ENCODE measurements at regions not wholly inside any gene's neighbourhood (a gene's known extent, or its start where the extent isn't known, plus 50 kb on each side); places are given as distances from the start of the nearest gene placed in this dataset.

DNA sequence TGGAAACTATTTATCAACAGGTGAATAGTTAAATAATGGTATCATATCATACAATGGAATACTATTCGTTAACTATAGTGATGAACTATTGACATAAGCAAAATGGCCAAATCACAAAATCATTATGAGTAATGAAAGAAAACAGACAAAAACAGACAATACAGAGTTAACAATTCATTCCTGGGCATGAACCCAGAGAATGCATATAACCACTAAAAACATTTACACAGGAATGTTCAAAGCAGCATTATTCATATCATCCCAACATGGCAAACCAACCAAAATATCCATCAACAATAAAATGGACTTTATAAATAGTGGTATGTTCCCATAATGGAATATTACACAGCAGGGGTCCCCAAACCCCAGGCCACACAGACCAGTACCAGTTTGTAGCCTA lies 131.2 kb upstream of the CYP1B1 start:
- Histone ChIP-seq H3K27ac (ENCODE audit: low read depth, low read length, poor library complexity, severe bottlenecking) (no peak overlapping the region), H4K20me1 (ENCODE audit: insufficient read depth, low read length) (no peaks in the 10 kb centered on the region), H3K4me3 (ENCODE audit: low read depth, low read length, poor library complexity, severe bottlenecking) (no peak overlapping the region), H3K9me2 (ENCODE audit: insufficient read depth, low read length) (no peaks in the 10 kb centered on the region), H3K79me2 (ENCODE audit: insufficient read depth, low read depth, low read length) (no peaks in the 10 kb centered on the region), H2AFZ (ENCODE audit: low read length) (no peak overlapping the region), H3K9me3 (ENCODE audit: low read length) (no peaks in the 10 kb centered on the region), H3K36me3 (ENCODE audit: insufficient read depth, low read length) (no peaks in the 10 kb centered on the region), H3K4me2 (ENCODE audit: low read length) (no peak overlapping the region), H3K4me1 (ENCODE audit: insufficient read depth, low read length, poor library complexity, severe bottlenecking) (no peaks in the 10 kb centered on the region)
- no TSS peak for BruUV-seq (replicated peaks)
- DNase-seq (ENCODE audit: low spot score) = no peak
- intact Hi-C loops (cut with micrococcal nuclease; ENCODE audit: unreplicated experiment) = no loop called here
- POLR2A ChIA-PET = interaction anchor here (0.6 kb wide), 1 partner anchor 719 kb away, joined by 6 read pairs; no protein-coding TSS in a partner anchor
- TF ChIP-seq CTCF (conservative IDR thresholded peaks at IDR 0.05; ENCODE audit: low read length) = no peak
- no peak for TF ChIP-seq EZH2phosphoT487 (IDR thresholded peaks at IDR 0.05; ENCODE audit: borderline replicate concordance, low read depth, low read length)
- CTCF ChIA-PET (ENCODE audit: unreplicated experiment) = no interaction called here

DNA sequence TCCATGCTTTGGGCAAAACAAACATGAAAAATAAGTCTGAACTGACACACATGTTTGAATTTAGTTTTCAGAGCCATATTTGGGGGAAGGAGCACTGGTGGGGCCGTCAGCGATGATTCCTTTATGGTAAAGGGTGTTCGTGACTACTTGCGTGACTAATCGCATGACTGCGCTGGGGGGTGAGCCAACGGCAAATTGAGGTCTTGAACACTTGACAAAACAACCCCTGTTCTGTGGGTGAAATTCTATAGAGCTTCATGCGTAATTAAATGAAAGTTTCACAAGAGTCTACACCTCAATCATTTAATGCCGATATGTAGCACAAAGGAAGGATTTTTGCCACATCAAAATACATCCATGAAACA lies 127.5 kb upstream of the CYP1B1 start:
- intact Hi-C loops (cut with micrococcal nuclease; ENCODE audit: unreplicated experiment) = no loop called here
- TF ChIP-seq CTCF (conservative IDR thresholded peaks at IDR 0.05; ENCODE audit: low read length) (no peak), EZH2phosphoT487 (IDR thresholded peaks at IDR 0.05; ENCODE audit: borderline replicate concordance, low read depth, low read length) (no peak)
- H3K27ac ChIP-seq (ENCODE audit: low read depth, low read length, poor library complexity, severe bottlenecking) = no peak overlapping the region
- ChIA-PET CTCF (ENCODE audit: unreplicated experiment) (no interaction called here), POLR2A (interaction anchor here (0.7 kb wide), 1 partner anchor 283 kb away, joined by 3 read pairs; no protein-coding TSS in a partner anchor)
- no peaks in the 10 kb centered on the region for H3K36me3 ChIP-seq (ENCODE audit: insufficient read depth, low read length)
- H3K79me2 ChIP-seq (ENCODE audit: insufficient read depth, low read depth, low read length) = no peaks in the 10 kb centered on the region
- no peak overlapping the region for H2AFZ ChIP-seq (ENCODE audit: low read length)
- no peak overlapping the region for H3K4me2 ChIP-seq (ENCODE audit: low read length)
- H3K9me2 ChIP-seq (ENCODE audit: insufficient read depth, low read length) = no peaks in the 10 kb centered on the region
- H3K9me3 ChIP-seq (ENCODE audit: low read length) = no peaks in the 10 kb centered on the region
- H3K4me3 ChIP-seq (ENCODE audit: low read depth, low read length, poor library complexity, severe bottlenecking) = no peak overlapping the region
- no TSS peak for BruUV-seq (replicated peaks)
- DNase-seq (ENCODE audit: low spot score) = no peak
- no peaks in the 10 kb centered on the region for H3K4me1 ChIP-seq (ENCODE audit: insufficient read depth, low read length, poor library complexity, severe bottlenecking)
- H4K20me1 ChIP-seq (ENCODE audit: insufficient read depth, low read length) = no peaks in the 10 kb centered on the region

DNA sequence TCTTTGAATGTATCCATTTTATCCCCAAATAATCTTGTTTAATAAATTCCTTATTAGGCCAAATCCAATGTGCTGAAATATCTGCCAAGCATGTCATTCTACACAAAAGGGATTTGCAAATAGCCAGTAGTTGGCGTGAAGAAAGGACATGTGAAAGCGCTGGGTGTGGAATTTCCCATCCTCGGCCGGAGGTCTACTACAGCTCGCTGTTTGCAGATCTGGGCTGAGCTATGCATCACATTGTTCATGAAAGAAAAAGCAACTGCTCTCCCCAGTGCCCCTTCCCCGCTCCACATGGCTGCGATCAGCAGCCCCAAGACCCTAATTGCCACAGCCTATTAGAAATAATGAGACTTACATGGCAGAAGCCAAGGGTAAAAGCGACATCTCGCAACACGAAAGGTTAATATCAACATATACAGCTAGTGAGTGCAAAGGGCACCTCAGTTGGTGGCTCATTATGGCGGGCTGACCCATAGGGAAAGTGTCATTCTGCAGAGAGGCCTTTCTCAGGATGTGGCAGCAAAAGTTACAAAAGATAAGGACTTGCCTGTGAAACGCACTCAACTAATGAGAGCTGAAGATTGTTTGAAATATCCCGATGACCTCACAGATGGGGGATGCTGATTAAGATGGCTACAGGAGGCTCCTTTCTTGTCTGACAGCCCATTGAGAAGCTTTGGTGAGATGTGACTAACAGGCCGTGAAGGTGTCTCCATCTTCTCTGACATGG lies 126.9 kb upstream of the CYP1B1 start:
- H3K4me1 ChIP-seq (ENCODE audit: insufficient read depth, low read length, poor library complexity, severe bottlenecking) = no peaks in the 10 kb centered on the region
- no peak for TF ChIP-seq EZH2phosphoT487 (IDR thresholded peaks at IDR 0.05; ENCODE audit: borderline replicate concordance, low read depth, low read length)
- TF ChIP-seq CTCF (conservative IDR thresholded peaks at IDR 0.05; ENCODE audit: low read length) = no peak
- H3K4me3 ChIP-seq (ENCODE audit: low read depth, low read length, poor library complexity, severe bottlenecking) = no peak overlapping the region
- H3K79me2 ChIP-seq (ENCODE audit: insufficient read depth, low read depth, low read length) = no peaks in the 10 kb centered on the region
- intact Hi-C loops (cut with micrococcal nuclease; ENCODE audit: unreplicated experiment) = no loop called here
- H3K27ac ChIP-seq (ENCODE audit: low read depth, low read length, poor library complexity, severe bottlenecking) = no peak overlapping the region
- POLR2A ChIA-PET = interaction anchor here (0.5 to 1.6 kb wide), 3 partner anchors 17 to 72 kb away, joined by 3 to 7 read pairs (median 3); no protein-coding TSS in a partner anchor
- H3K4me2 ChIP-seq (ENCODE audit: low read length) = no peak overlapping the region
- no peaks in the 10 kb centered on the region for H3K36me3 ChIP-seq (ENCODE audit: insufficient read depth, low read length)
- no peak overlapping the region for H2AFZ ChIP-seq (ENCODE audit: low read length)
- no TSS peak for BruUV-seq (replicated peaks)
- no peaks in the 10 kb centered on the region for H3K9me2 ChIP-seq (ENCODE audit: insufficient read depth, low read length)
- H3K9me3 ChIP-seq (ENCODE audit: low read length) = no peaks in the 10 kb centered on the region
- CTCF ChIA-PET (ENCODE audit: unreplicated experiment) = interaction anchor here (0.6 kb wide), 1 partner anchor 698 kb away, joined by 3 read pairs; no protein-coding TSS in a partner anchor
- no peaks in the 10 kb centered on the region for H4K20me1 ChIP-seq (ENCODE audit: insufficient read depth, low read length)
- DNase-seq (ENCODE audit: low spot score) = no peak
